Keratinocyte (primary cell): ENCODE measurements at regions not wholly inside any gene's neighbourhood (a gene's known extent, or its start where the extent isn't known, plus 50 kb on each side); places are given as distances from the start of the nearest gene placed in this dataset.

ENCODE experiments used
- DNase-seq: peaks from one replicate; pipeline ENCODE4 v3.0.0-alpha.2; 2011; ENCODE audit warnings: low read depth, missing footprints, low spot score
- FAIRE-seq: peaks from 2 replicates; lab custom pipeline; 2011; peaks lifted over from hg19 to GRCh38; lab: Jason Lieb, UNC
- H2AFZ ChIP-seq: 2 replicates; pipeline ENCODE4 v1.6.0; 2012; ENCODE audit warnings: low read length, control low read depth, inconsistent platforms; ENCODE audit not compliant: control insufficient read depth
- H3K27ac ChIP-seq: 2 replicates; pipeline ENCODE4 v1.5.1; 2011; ENCODE audit warnings: low read length; ENCODE audit not compliant: control insufficient read depth, insufficient read depth
- H3K27me3 ChIP-seq: 3 replicates; pipeline ENCODE4 v1.6.0; 2011; ENCODE audit warnings: low read length; ENCODE audit not compliant: control insufficient read depth, insufficient read depth; ENCODE audit errors: extremely low read depth
- H3K36me3 ChIP-seq, 2 experiments: 2 replicates in 1 of 2; 3 replicates in 1 of 2; pipeline ENCODE4 v1.5.1; 2011; ENCODE audit warnings: low read length in 2 of 2, mild to moderate bottlenecking in 1 of 2; ENCODE audit not compliant: control insufficient read depth in 2 of 2, insufficient read depth in 2 of 2; ENCODE audit errors: extremely low read depth in 1 of 2
- H3K4me1 ChIP-seq: 3 replicates; pipeline ENCODE4 v1.5.1; 2011; ENCODE audit warnings: low read length; ENCODE audit not compliant: control insufficient read depth, insufficient read depth; ENCODE audit errors: extremely low read depth
- H3K4me2 ChIP-seq: 3 replicates; pipeline ENCODE4 v1.6.0; 2011; ENCODE audit warnings: low read depth, low read length; ENCODE audit not compliant: control insufficient read depth, insufficient read depth; ENCODE audit errors: extremely low read depth
- H3K4me3 ChIP-seq, 3 experiments: fragments of 200-600 bp in 1 of 3; sonication (generic) in 1 of 3; 2 replicates in 2 of 3; 3 replicates in 1 of 3; pipeline ENCODE4 v1.5.1; 2011 to 2016; ENCODE audit warnings: low read length in 3 of 3, mild to moderate bottlenecking in 3 of 3, control low read depth in 2 of 3, inconsistent platforms in 1 of 3, low read depth in 1 of 3, mixed read lengths in 1 of 3, mixed run types in 1 of 3, moderate library complexity in 1 of 3; ENCODE audit not compliant: control insufficient read depth in 2 of 3, insufficient read depth in 2 of 3; ENCODE audit errors: extremely low read depth in 1 of 3
- H3K79me2 ChIP-seq: 2 replicates; pipeline ENCODE4 v1.6.0; 2012; ENCODE audit warnings: low read length; ENCODE audit not compliant: control insufficient read depth, insufficient read depth
- H3K9ac ChIP-seq: 3 replicates; pipeline ENCODE4 v1.6.0; 2011; ENCODE audit warnings: low read length; ENCODE audit not compliant: control insufficient read depth, insufficient read depth; ENCODE audit errors: extremely low read depth
- H3K9me1 ChIP-seq: 3 replicates; pipeline ENCODE4 v1.6.0; 2011; ENCODE audit warnings: low read length; ENCODE audit not compliant: control insufficient read depth, insufficient read depth; ENCODE audit errors: extremely low read depth
- H3K9me3 ChIP-seq: 2 replicates; pipeline ENCODE4 v1.5.1; 2012; ENCODE audit warnings: low read depth, low read length; ENCODE audit not compliant: control insufficient read depth
- H4K20me1 ChIP-seq: 3 replicates; pipeline ENCODE4 v1.6.0; 2011; ENCODE audit warnings: low read length; ENCODE audit not compliant: control insufficient read depth, insufficient read depth; ENCODE audit errors: extremely low read depth
- CTCF ChIP-seq, 3 experiments: IDR thresholded peaks in 1 of 3; conservative IDR thresholded peaks in 1 of 3; optimal IDR thresholded peaks in 1 of 3; 2 replicates in 2 of 3; 3 replicates in 1 of 3; pipeline versions ENCODE3 to v1.5.1; 2011; ENCODE audit warnings: low read length in 3 of 3, mild to moderate bottlenecking in 3 of 3, moderate library complexity in 2 of 3, control low read depth in 1 of 3, inconsistent platforms in 1 of 3; ENCODE audit not compliant: insufficient read depth in 2 of 3; ENCODE audit errors: extremely low read depth in 1 of 3
- EZH2 ChIP-seq: IDR thresholded peaks from one replicate; pipeline ENCODE4 v1.6.1; 2012; ENCODE audit warnings: inconsistent platforms, mild to moderate bottlenecking, low read length, moderate library complexity
- dilution Hi-C: fragments of 300-500 bp; cut with MboI; formaldehyde crosslinking; loops from one replicate; pipeline ENCODE4 v1.7.0; 2020; ENCODE audit warnings: low sequenced_read_pairs; ENCODE audit not compliant: extremely low pct_ligation_motif_present

GRCh38 chr2:147777394-147777793 lies 67.4 kb upstream of the ACVR2A start:
- no peak for FAIRE-seq
- no peaks in the 10 kb centered on the region for H3K79me2 ChIP-seq
- no peak overlapping the region for H3K4me2 ChIP-seq
- no peak for DNase-seq
- H3K9me1 ChIP-seq = no peaks in the 10 kb centered on the region
- H3K9ac ChIP-seq = no peak overlapping the region
- TF ChIP-seq EZH2 (no peak), CTCF (optimal IDR thresholded peaks at IDR 0.05 in 1 of 3, IDR thresholded peaks at IDR 0.05 in 1 of 3, conservative IDR thresholded peaks at IDR 0.05 in 1 of 3; ENCODE audit: extremely low read depth in 1 of 3, insufficient read depth in 2 of 3, low read length in 3 of 3) (no peak)
- H3K27me3 ChIP-seq = no peaks in the 10 kb centered on the region
- H2AFZ ChIP-seq = no peak overlapping the region
- H3K9me3 ChIP-seq = no peaks in the 10 kb centered on the region
- no peaks in the 10 kb centered on the region for H3K4me1 ChIP-seq
- dilution Hi-C loops = no loop called here
- no peak overlapping the region for H3K4me3 ChIP-seq
- H3K27ac ChIP-seq = no peak overlapping the region
- no peaks in the 10 kb centered on the region for H4K20me1 ChIP-seq
- no peaks in the 10 kb centered on the region for H3K36me3 ChIP-seq

- Histone ChIP-seq H3K4me2 (no peak overlapping the region), H3K36me3 (no peaks in the 10 kb centered on the region), H4K20me1 (no peaks in the 10 kb centered on the region), H2AFZ (no peak overlapping the region), H3K27ac (no peak overlapping the region), H3K9me1 (no peaks in the 10 kb centered on the region), H3K9me3 (no peaks in the 10 kb centered on the region), H3K9ac (no peak overlapping the region), H3K4me1 (no peaks in the 10 kb centered on the region), H3K79me2 (no peaks in the 10 kb centered on the region), H3K4me3 (no peak overlapping the region), H3K27me3 (no peaks in the 10 kb centered on the region)
- DNase-seq = no peak
- TF ChIP-seq EZH2 (no peak), CTCF (optimal IDR thresholded peaks at IDR 0.05 in 1 of 3, IDR thresholded peaks at IDR 0.05 in 1 of 3, conservative IDR thresholded peaks at IDR 0.05 in 1 of 3; ENCODE audit: extremely low read depth in 1 of 3, insufficient read depth in 2 of 3, low read length in 3 of 3) (no peak)
- dilution Hi-C loops = no loop called here
- FAIRE-seq = no peak
Measured at GRCh38 chr2:147774805-147775204, 70.0 kb upstream of the ACVR2A start.
